ENCODE measurements at regions not wholly inside any gene's neighbourhood (a gene's known extent, or its start where the extent isn't known, plus 50 kb on each side); places are given as distances from the start of the nearest gene placed in this dataset.
"Not testable (repeated sequence)": the region's sequence is repeated elsewhere in the genome, so short reads cannot be mapped to it uniquely, and the experiment has no call there.

DNA sequence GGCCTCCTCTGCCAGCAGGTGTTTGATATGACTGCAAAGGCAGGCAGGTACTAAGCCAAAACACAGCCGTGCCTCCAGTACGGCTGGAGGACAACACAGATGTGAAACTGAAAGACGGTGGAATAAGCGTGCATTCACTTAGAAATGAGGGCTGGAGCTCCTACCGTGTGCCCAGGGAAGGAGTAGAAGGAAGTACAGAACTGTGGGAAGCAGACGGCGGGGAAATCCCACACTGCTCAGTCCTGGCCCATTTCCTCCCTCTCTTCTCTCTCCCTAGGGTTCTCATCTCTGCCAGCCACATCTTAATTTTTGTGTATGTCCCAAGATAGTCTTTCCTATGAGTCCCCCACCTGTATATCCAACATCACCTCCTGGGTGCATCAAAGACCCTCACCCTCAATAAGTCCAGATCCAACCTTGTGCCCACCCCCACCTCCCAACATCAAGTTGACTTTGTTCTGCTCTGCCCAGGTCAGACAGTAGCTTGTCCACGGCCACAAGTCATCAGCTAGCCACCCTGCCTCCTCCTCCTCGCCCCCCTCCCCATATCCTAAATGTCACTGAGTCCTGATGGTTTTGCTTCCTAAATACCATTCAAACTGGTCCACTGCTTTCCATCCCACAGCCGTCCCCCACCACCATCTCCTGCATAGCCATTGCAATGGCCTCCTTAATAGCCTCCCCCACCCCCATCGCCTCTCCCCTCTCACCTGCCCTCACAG is 77.1 kb upstream of the RPL38 start:
- no peak for DNase-seq

DNA sequence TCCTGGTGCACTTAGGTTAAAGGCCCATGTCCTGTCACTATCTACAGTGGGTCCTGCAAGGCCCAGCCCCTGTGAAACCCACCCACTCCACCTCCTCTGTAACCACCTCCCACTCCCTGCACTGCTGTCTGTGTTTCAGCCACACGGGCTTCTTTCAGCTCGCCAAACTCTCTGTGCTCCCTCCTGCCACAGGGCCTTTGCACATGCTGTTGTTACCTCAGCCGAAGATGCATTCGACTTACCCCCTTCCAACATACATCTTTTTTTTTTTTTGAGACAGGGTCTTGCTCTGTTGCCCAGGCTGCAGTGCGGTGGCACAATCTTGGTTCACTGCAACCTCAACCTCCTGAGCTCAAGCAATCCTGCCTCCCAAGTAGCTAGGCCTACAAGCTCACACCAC is 76.5 kb upstream of the RPL38 start:
- DNase-seq = no peak

DNA sequence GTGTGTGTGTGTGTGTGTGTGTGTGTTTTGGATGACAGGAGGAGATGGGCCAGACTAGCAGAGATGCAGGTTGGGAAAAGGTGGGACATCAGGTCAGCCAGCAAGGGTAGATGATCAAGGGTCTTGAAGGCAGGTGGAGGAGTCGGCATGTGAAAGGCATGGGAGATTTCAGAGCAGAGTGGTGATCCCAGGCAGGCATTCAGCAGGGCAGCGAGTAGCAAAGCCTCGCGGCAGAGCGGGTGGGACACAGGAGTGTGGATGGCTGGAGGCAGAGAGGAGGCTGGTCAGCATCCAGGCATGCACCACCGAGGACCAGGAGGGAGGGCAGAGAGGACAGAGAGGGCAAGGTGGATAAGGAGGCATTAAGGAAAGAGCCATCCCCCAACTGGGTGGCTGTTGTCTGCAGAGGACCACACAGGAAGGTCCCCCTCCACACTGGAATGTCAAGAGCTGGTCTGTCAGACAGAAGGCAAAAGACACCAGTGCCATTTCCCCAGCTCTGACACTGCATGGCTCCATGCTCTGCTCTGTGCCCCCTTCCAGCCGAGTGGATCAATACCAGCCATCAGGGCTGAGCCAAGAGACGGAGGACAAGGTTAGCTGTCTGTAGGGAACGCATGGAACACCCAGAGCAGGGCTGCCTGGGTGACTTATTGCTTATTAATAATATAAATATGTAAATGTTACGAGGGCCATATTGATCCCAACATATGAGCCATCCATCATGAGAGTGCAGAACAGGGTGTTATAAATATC is 74.8 kb upstream of the RPL38 start:
- DNase-seq = no peak

DNA sequence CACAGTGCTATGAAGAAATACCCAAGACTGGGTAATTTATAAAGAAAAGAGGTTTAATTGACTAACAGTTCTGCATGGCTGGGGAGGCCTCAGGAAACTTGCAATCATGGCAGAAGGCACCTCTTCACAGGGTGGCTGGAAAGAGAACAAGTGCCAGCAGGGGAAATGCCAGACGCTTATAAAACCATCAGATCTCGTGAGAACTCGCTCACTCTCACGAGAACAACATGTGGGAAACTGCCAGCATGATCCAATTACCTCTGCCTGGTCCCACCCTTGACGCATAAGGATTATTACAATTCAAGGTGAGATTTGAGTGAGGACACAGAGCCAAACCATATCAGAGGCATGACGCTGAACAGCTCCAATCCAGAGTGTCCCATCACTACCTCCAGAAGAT is 73.7 kb upstream of the RPL38 start:
- DNase-seq = not testable (repeated sequence)

DNA sequence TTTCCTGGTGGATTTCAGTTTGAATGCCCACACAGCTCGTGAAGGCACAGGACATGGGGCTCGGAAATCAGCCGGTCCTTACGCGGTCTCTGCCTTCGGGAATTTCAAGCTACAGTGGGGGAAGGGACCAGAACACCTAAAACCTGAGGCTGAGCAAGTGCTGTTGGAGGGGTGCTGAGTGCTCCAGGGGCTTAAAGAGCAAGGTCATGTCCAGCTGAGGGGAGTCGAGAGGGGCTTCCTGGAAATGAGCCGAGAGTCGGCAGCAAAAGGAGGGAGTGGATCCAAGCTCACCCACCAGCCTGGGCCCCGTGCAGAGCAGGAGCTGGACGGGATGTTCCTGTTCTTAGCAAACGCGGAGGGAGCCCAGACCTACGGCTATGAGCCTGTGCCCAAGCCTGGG is 73.2 kb upstream of the RPL38 start:
- no peak for DNase-seq

DNA sequence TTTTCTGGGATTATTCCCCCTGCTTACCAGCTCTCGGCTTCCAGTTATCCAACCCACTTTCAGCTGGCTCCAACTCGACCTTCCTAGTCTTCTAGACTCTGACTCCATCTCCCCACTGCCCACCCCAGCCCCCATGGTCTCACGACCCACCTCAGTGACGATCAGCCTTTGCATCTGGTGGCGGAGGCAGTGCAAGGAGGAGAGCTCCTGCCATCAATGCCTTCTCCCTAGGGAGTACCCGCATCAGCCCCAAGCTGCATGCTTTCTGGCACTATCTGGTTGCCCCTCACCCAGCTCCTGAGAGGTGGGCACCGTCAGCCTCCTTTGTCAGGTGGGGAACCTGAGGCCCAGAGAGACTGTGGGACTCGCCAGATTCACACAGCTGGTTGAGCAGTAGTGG is 72.6 kb upstream of the RPL38 start:
- no peak for DNase-seq

DNA sequence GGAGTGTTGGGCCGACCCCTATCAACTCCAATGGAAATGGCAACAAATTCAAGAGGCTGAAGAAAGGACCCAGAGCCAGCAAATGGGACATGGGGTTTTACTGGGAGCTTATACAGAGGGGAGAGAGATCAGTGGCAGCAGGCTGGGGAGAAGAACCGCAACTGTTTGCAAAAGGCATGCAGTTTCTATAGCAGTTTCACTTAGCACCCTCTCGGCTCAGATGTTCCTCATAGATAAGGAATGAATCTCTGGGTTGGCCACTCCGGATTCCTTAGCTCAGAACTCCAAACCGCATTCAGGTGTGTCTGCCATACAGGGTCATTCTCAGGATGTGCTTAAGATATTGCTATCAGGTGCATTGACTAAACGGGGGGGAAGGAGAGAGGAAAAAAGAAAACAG is 71.1 kb upstream of the RPL38 start:
- DNase-seq = no peak

DNA sequence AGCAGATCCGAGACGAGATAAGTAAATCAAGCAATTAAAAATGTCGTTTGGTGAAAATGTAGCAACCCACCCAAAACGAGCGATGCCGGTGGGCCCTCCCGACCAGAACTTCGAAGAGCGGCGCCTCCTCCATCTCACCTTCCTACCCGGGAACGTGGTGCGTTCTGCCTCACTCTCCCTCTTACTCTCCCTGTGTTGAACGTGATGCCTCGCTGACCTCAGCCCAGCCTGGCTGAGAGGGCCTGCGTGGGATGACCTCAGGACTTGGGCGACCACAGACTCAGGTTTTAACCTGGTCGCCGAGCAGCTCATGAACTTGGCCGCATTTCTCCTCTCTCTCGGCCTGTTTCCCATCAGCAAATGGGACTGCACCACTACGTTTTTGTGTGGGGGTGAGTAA is 69.7 kb upstream of the RPL38 start:
- DNase-seq = no peak

DNA sequence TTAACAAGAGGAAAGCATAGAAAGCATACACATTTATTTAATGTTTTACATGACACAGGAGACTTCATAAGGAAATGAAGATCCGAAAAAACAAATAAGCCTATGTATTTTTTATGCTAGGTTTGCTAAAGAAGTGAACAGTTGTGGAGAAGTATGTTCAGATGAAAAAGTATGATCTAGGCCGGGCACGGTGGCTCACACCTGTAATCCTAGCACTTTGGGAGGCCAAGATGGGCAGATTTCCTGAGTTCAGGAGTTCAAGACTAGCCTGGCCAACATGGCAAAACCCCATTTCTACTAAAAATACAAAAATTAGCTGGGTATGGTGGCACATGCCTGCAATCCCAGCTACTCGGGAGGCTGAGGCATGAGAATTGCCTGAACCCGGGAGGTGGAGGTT is 69.2 kb upstream of the RPL38 start:
- DNase-seq = not testable (repeated sequence)

DNA sequence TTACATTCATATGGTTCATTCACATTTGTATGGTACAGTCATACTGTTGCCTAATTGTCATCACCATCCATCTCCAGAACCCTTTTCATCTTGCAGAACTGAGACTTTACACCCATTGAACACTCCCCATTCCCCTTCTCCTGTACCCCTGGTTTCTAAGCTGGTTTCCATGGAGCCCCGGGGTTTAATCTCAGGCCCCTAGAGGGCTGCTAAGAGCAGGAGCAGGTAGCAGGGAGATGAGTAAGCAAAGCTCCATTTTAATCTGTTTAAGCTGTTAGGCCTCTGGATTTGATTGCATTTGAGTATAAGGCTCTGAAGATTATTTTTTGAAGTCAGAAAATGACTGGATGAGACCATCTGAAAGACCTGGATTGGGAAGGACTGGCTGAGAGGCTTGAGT is 68.5 kb upstream of the RPL38 start:
- DNase-seq = no peak

DNA sequence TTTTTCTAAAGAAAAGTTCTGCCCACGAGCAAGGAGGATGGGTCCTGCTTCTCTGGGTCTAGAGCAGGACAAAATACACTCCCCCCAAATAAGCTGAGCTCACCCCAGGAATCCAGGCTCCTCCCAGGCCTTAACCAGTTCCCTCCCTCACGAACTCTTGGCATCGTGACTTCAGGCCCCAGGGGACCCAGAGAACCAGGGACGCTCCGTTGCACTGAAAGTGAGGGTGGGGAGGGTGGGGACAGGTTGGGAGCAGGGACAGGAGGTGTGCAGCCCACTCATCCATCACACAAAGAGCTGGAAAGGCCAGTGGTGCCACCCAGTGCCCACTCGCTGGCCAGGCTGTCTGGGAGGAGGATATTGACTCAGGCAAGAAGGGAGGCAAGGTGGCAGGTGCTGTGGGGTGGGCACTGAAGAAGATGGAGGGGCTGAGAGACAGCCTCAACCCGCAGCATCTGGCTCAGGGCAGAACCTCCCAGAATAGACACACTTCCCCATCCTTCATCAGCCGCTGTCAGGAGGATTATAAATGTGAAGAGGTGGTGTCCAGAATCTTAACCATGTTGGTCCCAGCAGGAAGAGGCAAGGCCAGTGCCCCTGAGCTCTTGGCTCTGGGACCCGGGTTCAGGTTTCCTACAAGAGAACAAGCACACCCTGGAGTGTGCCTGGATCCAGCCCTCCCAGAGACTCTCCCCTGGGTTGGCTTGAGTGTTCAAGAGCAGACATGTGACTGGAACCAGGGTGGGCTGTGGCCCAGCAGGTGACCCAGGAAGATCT is 67.9 kb upstream of the RPL38 start:
- no peak for DNase-seq

DNA sequence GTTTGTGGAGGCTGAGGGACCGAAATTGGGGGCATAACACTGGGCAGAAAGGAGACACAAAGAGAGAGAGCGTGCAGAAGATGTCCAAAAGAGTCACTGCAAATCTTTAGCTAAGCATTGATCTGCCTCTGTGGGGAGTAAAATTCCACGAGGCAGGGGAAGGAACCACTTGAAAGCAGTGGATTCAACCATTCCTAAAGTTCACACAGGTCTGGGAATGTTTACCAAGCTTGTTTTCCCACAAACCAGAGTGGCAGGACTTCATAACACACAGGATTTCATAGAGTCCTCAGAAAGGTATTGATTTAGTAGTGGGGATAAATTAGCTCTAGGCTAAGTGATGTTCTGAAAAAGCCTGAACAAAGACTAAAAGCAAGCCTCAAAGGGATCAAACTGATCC is 66.1 kb upstream of the RPL38 start:
- no peak for DNase-seq

DNA sequence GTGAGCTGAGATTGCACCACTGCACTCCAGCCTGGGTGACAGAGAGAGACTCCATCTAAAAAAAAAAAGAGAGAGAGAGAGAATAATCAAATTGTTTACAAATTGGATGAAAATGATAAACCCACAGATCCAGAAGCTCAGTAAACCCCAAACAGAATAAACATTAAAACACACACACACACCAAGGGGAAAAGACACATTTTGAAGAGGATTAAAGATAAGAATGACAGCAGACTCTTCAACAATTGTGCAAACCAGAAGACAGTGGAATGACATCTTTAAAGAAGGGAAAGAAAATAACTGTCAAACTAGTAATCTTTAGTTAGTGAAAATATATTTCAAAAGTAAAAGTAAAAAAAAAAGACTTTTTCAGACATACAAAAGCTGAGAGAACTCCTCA is 64.4 kb upstream of the RPL38 start:
- no peak for DNase-seq

DNA sequence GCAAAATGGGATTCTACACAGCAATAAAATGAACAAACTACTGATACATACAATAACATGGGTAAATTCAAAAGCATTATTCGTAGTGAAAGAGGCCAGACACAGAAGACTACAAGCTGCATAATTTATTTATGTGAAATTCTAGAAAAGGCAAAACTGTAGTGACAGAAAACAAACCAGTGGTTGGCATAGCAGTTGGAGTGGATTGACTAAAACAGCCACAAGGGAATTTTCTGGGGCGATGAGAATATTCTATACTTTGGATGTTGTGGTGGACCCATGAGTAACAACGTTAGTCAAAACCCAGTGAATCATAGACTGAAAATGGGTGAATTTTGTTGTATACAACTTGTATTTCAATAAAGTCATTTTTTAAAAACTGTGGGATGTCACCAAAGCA is 63.2 kb upstream of the RPL38 start:
- DNase-seq = no peak

DNA sequence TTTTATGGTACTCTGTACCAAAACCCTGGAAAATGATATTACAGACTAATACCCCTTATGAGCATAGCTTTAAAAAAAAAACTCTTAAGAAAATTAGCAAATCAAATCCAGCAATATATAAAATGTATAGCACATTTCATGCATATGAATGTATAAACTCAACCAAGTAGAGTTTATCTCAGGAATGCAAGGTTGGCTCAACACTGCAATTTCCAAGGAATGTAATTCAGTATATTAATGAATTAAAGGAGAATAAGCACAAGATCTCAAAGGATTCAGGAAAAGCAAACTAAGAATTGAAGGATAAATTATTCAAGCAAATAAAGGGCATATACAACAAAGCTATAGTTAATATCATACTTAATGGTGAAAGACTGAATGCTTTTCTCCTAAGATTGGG is 61.9 kb upstream of the RPL38 start:
- DNase-seq = no peak

DNA sequence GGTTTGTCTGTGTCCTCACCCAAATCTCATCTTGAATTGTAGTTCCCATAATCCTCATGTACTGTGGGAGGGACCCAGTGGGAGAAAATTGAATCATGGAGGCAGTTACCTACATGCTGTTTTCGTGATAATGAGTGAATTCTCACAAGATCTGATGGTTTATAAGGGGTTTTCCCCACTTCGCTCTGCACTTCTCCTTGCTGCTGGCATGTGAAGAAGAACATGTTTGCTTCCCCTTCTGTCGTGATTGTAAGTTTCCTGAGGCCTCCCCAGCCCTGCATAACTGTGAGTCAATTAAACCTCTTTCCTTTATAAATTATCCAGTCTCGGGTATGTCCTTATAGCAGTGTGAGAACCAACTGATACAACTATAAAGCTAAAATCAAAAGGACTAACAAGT is 60.2 kb upstream of the RPL38 start:
- not testable (repeated sequence) for DNase-seq

DNA sequence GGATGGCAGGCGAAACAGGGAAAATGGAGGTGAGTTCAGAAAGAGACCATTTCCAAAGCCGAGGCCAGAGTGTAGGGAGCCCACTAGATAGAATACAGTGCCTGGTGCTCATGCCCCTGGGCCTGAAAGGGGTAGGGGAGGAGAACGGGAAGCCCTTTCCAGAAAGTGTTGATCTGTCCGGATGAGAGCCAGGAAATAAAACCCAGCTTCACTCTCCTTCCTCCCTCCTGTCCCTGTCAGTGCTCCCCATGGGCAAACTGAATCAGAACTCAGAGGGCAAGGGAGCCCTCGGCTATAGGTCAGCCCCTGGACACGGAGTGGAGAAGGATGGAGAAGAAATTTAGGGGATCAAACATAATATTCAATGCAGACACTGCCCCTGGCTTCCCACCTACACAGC is 57.7 kb upstream of the RPL38 start:
- DNase-seq = no peak

DNA sequence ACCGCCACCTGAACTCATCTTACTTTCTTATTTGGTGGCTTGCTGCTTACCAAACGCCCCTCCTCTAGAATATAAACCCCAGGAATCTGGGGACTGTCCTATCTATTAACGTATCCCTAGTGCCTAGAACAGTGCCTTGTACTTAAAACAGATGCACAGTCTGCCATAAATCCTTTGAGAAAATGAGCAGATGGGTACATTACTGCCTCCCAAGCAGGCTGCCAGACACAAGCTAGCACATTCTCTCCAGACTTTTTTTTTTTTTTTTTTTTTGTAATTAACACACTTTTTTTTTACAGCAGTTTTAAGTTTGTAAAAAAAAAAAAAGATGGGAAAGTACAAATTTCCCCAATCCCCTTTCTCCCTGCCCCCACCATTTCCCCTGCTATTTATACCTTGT is 57.3 kb upstream of the RPL38 start:
- DNase-seq = no peak

DNA sequence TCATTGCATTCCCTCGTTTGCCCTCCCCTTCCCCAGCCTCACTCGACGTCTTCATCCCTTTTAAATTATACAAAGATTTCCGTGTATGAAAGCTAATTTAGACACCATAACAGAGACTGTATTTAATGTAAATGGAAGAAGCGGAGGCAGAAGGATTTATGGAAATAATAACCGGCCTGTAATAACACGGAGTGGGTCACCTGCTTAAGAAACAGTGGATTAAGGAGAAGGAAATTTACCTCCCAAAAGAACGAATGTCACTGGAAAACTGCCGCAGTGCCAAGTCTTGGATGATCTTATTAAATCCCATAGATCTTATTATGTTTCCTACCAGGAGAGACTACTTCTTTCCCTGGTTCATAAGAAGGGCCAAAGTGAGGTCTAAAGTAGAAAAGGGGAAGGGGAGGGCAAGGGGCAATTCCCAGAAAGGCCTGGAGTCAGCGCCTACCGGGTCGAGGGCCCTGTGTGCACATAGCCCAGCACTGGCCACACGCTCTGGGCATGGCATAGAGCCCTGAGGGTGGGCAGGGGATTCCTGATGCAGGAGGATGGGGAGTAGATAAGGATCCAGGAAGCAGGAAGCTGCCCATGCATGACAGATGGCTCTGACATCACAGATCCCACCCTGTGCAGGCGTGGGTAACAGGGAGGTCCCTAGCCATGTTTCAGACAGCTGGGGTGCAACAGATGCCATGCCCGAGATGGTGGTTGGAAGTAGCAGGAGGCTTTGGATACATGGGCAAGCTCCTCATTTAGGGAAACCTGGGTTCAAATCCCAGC is 56.2 kb upstream of the RPL38 start:
- DNase-seq = no peak

DNA sequence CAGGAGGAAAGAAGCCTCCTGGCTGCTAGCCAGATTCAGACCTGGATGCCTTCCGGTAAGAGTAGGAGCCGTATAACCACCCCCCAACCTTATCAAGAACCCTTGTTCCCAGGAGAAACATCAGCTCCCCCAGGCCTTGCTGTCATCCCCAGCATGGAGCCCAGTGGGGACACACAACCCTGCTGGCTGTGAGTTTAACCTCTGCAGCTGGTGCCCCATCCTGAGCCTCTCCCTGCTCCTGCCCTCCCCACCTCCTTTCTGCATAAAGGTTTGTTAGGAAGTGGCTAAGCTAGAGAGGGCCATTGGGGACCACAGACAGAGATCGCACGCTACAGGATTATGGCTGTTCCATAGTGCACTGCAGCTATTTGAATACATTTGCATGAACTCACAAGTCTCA is 55.5 kb upstream of the RPL38 start:
- DNase-seq = no peak

DNA sequence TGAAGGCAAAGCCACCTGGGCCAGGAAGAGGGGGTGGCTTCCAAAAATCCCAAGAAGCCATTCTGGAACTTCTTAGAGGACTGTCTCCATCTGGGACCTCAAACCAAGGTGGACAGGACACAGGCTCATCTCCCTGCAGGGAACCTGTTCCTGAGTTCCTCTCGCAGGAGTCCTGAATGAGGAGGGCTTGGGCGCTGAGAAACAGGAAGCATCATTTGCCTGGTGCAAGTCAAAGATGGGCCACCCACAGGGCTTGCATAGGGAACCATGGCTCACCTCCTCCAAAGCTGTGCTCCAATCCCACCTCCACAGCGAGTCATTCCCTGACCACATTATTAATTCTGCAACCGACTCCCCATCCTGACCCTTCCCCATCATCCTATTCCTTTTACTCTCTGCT is 55.0 kb upstream of the RPL38 start:
- DNase-seq = no peak

DNA sequence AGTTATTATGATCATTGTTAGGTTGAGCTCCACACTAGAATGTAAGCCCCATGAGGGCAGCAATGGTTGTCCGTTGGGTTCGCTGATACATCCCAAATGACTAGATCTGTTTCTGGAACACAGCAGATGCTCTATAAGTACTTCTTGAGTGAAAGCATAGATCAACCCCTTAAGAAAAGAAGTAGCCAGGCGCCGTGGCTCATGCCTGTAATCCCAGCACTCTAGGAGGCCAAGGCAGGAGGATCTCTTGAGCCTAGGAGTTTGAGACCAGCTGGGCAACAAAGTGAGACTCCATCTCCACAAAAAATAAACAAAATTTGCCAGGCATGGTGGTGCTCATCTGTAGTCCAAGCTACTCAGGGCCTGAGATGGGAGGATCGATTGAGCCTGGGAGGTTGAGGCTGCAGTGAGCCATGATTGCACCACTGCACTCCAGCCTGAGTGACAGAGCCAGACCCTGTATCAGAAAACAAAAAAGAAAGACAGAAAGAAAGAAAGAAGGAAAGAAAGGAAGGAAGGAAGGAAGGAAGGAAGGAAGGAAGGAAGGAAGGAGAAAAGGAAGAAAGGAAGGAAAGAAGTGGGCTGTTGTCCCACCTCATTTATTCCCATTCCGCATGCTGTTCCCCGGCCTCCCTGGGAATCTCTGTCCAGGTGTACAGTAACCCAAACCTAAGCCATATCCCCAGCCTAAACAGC is 54.4 kb upstream of the RPL38 start:
- DNase-seq = no peak

All from AML-193 (cell line).